GM21447 (cell line): ENCODE measurements at regions not wholly inside any gene's neighbourhood (a gene's known extent, or its start where the extent isn't known, plus 50 kb on each side); places are given as distances from the start of the nearest gene placed in this dataset.
"Not testable (repeated sequence)": the region's sequence is repeated elsewhere in the genome, so short reads cannot be mapped to it uniquely, and the experiment has no call there.

ENCODE experiments used
- ATAC-seq: cut with Tn5 transposase; IDR thresholded peaks from one replicate; pipeline ENCODE4 v1.9.1; 2021; ENCODE audit not compliant: unreplicated experiment

DNA sequence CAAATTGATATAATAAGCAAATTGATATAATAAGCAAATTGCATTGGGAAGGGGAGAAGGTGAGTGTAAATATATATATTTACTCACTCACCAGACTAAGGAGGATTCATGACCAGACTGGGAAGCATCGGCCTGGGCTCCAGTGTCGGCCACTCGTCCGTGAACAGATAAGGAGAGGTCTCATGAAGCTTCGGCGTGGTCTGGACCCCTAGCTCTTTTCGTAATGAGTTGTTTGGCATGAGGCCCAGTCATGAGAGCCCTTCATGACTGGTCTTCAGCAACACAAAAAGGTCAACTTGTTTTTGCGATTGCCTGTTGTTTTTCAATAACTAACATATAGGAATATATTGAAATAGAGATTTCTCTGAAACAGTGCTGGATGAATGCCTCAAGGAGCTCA, 222.9 kb upstream of the KCNK2 start:
- no peak for ATAC-seq

- ATAC-seq: no peak
These were observed 220.9 kb upstream of the KCNK2 start for GRCh38 chr1:214861615-214862014.

GRCh38 chr1:214862421-214862820, 220.1 kb upstream of the KCNK2 start:
- ATAC-seq: no peak

DNA sequence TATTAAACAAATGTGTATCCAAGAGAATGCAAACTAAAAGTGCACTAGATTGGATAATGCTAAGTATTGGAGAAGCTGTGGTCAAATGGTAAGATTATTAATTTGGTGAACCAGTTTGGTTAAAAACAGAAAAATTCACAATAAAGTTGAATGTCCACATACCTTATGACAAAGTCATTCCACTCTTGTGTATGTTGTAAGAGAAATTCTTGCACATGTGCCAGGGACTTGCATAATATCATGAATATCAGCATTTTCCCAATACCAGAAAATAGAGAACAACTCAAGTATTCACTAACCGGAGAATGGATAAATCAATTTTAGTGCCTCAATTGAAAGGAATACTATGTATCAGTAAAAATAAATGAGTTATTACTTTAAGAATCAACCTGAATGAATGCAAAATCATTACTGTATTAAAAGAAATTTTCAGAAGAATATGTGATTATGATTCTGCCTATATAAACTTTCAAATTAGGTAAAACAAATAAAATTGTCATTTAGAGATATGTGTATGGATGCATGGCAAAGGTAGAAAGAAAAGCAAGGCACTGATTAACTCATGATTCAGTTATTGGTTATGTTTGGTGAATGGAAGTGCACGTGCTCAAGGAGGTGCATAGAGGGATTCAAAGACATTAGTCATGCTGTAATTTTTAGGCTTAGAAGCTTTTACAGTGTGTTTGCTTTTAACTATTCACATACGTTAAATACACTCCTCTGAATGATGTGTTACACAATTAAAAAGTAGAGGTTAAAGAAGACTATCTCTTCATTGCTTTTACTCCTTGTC, 217.4 kb upstream of the KCNK2 start:
- no peak for ATAC-seq

GRCh38 chr1:214870426-214870825, 212.1 kb upstream of the KCNK2 start:
- not testable (repeated sequence) for ATAC-seq

DNA sequence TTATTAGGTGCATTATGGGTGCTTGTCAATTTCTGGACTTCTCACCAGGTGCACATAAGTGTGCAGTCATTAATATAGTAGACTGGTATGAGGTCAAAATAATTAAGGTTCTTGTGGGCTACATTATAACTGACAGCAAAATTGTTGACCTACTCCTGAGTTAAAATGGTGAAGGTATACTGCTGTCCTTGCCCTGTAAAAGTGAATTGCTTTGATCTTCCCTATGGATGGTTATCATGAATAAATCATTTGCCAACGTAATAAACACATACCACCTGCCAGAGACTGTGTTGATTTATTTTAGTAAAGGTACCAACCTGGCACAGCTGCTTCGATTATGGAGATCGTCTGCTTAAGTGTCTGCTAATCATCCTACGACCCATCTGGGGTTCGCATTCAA, 201.6 kb upstream of the KCNK2 start:
- no peak for ATAC-seq

DNA sequence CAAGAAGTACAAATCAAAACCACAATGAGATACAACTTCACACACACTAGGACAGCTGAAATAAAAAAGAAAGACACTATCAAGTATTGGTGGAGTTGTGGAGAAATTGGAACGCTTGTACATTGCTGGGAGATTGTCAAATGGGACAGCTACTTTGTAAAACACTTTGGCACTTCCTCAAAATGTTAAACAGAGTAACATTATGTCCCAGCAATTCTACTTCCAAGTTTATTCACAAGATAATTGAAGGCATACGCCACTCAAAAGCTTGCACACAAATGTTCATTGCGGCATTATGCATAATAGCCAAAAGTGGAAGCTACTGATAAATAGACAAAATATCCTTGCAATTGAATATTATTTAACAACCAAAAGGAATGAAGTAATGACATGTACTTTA, 199.9 kb upstream of the KCNK2 start:
- ATAC-seq: no peak

DNA sequence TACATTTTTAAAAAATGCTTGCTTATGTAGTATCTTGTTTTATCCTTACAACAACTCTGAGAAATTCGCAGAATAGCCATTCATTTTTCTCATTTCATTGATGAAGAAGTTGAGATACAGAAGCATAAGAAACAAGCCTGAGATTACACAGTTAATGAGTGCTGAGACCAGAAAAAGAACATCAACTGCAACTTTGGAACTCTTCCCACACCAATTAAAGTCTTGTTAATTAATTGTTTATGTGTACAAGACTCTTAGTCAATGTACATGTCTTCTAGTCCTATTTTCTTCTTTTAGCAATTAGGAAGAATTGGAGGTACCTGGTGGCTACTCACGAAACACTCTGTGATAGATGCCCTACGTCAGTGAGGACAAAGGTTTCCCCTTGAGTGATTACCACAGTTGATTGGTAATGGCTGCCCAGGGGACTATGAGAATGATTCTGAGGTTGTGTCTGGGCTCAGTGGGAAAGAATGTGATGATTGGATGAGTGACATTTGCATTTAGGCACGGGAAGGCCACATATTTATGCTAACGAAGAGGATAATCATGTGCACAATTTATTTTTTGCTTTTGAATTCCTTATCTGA, 187.4 kb upstream of the KCNK2 start:
- no peak for ATAC-seq

DNA sequence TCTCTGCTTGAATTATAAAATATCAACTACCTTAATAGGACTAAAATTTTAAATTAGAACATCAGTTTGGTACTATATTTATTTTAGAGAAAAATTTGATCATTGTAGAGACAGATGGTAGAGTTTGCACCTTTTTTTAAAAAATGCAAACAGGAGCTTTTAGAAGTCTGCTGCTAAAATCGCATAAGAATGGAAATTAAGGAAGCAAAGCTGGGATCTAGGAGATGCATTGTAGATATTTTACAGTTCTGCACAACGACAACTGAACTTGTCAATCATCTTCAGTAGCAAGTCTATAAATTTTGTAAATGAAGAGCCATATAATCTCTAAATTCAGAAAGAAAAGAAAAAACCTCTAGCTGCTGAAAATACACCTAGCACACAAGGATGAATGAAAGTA, 185.6 kb upstream of the KCNK2 start:
- ATAC-seq: no peak

GRCh38 chr1:214897581-214897980, 185.0 kb upstream of the KCNK2 start:
- ATAC-seq: no peak

- ATAC-seq: no peak
These were observed 184.4 kb upstream of the KCNK2 start for GRCh38 chr1:214898161-214898560.

DNA sequence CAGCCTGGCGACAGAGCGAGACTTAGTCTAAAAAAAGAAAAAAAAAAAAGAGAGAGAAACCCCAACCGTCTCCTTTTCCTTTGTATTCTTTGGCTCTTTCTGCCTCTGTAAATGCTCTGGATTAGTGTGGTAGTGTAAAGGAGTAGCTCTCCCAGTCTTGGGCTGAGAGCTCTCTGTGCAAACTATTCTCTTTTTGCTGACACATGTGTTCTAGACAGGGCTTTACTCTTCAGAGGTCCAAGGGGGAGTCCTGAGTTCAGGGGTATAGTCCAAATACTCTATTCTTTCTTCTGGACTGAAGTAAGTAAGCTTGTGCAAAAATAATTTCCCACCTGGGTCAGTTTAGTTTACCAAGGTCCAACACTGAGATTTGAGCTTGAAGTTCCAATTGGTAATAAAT, 183.8 kb upstream of the KCNK2 start:
- ATAC-seq: no peak

- ATAC-seq: no peak
These were observed 182.6 kb upstream of the KCNK2 start for GRCh38 chr1:214899908-214900460.

DNA sequence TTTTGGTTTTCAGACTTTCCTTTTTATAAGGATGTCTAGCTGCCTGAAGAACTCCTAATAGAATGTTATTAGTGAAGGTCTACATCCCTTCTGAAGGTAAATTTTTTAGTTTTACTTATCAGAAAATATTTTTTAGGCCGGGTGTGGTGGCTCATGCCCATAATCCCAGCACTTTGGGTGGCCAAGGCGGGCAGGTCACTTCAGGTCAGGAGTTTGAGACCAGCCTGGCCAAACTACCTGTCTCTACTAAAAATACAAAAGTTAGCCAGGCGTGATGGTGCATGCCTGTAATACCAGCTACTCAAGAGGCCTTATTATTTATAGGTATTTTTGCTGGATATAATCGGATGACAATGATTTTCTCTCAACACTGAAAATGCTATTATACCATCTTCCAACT, 181.9 kb upstream of the KCNK2 start:
- no peak for ATAC-seq

DNA sequence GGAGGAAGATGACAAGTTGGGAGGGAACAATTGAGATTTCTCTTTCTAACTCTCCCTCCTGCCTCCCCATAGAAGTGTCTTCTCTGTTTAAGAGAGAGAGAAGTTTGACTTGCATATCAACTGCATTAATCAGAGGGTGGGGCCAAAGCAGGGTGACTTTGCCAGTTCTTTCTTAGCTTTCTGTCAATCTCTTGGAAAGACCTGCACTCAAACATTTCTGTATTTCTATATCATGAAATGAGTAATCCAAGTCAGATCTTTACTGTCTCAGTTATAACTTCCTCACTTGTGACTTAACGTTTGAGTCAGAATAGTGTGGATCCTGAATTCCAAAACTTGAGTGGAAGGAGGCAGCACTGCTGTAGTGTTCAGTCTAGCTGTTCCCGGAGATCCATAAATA, 180.8 kb upstream of the KCNK2 start:
- no peak for ATAC-seq

DNA sequence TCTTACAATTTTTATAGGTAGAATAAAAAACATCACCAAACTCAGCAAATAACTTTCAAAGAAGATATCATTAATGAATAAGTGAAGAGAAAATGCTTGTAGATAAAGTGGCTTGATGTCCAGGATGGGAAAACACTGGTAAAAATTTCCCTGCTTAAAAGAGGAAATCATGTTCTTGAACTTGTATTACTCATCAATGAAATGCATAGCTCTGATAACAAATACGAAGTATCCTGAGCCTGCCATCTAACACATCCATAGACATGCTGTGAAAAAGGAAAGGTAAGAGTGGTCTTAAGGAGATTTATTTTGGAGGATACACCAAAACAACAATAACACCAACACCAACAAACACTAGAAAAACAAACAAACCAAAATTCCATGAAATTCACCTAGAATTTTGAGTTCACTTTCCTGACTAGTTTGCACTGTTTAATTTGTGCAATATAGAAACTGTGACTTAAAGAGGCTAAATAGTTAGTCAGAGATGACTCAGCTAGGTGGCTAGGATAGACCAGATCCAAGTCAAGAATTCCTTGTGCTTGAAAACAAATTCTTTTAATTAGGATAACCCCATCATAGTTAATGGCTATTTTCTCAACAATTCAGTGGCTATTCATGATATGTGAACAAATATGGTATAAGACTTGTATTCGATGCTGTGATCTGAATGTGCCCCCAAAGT, 179.8 kb upstream of the KCNK2 start:
- ATAC-seq: no peak

DNA sequence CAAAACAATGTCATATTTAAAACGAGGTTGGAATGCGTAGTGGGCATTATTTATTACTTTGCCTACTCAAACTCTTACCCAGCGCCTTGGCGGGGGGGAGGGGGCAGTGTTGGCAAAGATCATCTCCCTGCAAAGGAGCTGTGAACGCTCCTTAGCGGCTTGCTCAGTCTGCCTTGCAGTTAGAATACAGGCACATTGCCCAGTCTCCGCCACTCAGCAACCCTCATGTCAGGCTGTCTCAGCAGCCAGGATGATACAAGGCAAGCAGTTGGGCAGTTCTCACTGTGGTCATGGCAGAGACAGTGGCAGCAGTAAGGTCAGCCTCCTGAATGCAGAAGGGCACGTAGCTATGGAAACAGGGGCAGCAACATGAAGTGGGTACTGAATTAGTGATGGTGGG, 170.4 kb upstream of the KCNK2 start:
- no peak for ATAC-seq

- ATAC-seq: no peak
These were observed 168.6 kb upstream of the KCNK2 start for GRCh38 chr1:214913966-214914365.

GRCh38 chr1:214917081-214917635, 165.4 kb upstream of the KCNK2 start:
- no peak for ATAC-seq

GRCh38 chr1:214918745-214919144, 163.8 kb upstream of the KCNK2 start:
- ATAC-seq: no peak

- ATAC-seq: no peak
These were observed 162.2 kb upstream of the KCNK2 start for GRCh38 chr1:214920337-214920736.
